GM21515 (cell line): ENCODE measurements at regions not wholly inside any gene's neighbourhood (a gene's known extent, or its start where the extent isn't known, plus 50 kb on each side); places are given as distances from the start of the nearest gene placed in this dataset.
A peak's percentile ranks its signal among the peaks of the same experiment; 100 is the strongest.

Experiments used
- ATAC-seq: cut with Tn5 transposase; IDR thresholded peaks from one replicate; pipeline ENCODE4 v1.9.1; 2021; ENCODE audit not compliant: unreplicated experiment

GRCh38 chr13:33612641-33613638, 205.0 kb upstream of the RFC3 start:
- ATAC-seq: no peak

- no peak for ATAC-seq
Measured at GRCh38 chr13:33615436-33615835, 202.5 kb upstream of the RFC3 start.

- no peak for ATAC-seq
Measured at GRCh38 chr13:33616130-33616529, 201.8 kb upstream of the RFC3 start.

- ATAC-seq: no peak
Measured at GRCh38 chr13:33617055-33617454, 200.9 kb upstream of the RFC3 start.

- no peak for ATAC-seq
Measured at GRCh38 chr13:33624253-33624652, 193.7 kb upstream of the RFC3 start.

GRCh38 chr13:33624740-33625139, 193.2 kb upstream of the RFC3 start:
- no peak for ATAC-seq

GRCh38 chr13:33626407-33626806, 191.5 kb upstream of the RFC3 start:
- no peak for ATAC-seq

GRCh38 chr13:33628662-33629061, 189.3 kb upstream of the RFC3 start:
- no peak for ATAC-seq

- ATAC-seq: no peak
Measured at GRCh38 chr13:33629605-33630360, 188.2 kb upstream of the RFC3 start.

- ATAC-seq: no peak
Measured at GRCh38 chr13:33633701-33634545, 184.0 kb upstream of the RFC3 start.

GRCh38 chr13:33634546-33634982, 183.4 kb upstream of the RFC3 start:
- no peak for ATAC-seq

GRCh38 chr13:33636243-33636642, 181.7 kb upstream of the RFC3 start:
- ATAC-seq: no peak

- no peak for ATAC-seq
Measured at GRCh38 chr13:33636955-33637670, 180.8 kb upstream of the RFC3 start.

GRCh38 chr13:33637978-33638743, 179.8 kb upstream of the RFC3 start:
- no peak for ATAC-seq

GRCh38 chr13:33639158-33639557, 178.8 kb upstream of the RFC3 start:
- ATAC-seq: no peak

GRCh38 chr13:33639626-33640080, 178.3 kb upstream of the RFC3 start:
- peak; percentile 68 for ATAC-seq

- ATAC-seq: no peak
Measured at GRCh38 chr13:33640832-33641231, 177.1 kb upstream of the RFC3 start.

- ATAC-seq: no peak
Measured at GRCh38 chr13:33642374-33643065, 175.4 kb upstream of the RFC3 start.
